ENCODE measurements at regions not wholly inside any gene's neighbourhood (a gene's known extent, or its start where the extent isn't known, plus 50 kb on each side); places are given as distances from the start of the nearest gene placed in this dataset.
"Not testable (repeated sequence)": the region's sequence is repeated elsewhere in the genome, so short reads cannot be mapped to it uniquely, and the experiment has no call there.

GRCh38 chr13:24563087-24563486, 50.5 kb upstream of the PARP4 start:
- DNase-seq = no peak
- intact Hi-C loops (cut with DNase I) = no loop called here
- no peaks in the 10 kb centered on the region for H3K36me3 ChIP-seq (ENCODE audit: control insufficient read depth in 1 of 2, insufficient read depth in 2 of 2, low read length in 1 of 2)
- 88 to 90% methylated on average over 2 of the region's 2 CpGs for WGBS, 2 donors
- no peaks in the 10 kb centered on the region for H3K27me3 ChIP-seq (ENCODE audit: control insufficient read depth in 1 of 2, insufficient read depth in 2 of 2, low read length in 1 of 2)
- H3K27ac ChIP-seq (ENCODE audit: low read depth in 1 of 2, low read length in 2 of 2) = no peak overlapping the region
- no peak for ATAC-seq (ENCODE audit: low FRiP score)
- H3K9me3 ChIP-seq (ENCODE audit: control insufficient read depth, low read length) = no peaks in the 10 kb centered on the region
- H3K4me1 ChIP-seq (ENCODE audit: control insufficient read depth in 1 of 2, insufficient read depth in 2 of 2, low read length in 2 of 2) = no peaks in the 10 kb centered on the region
- H3K4me3 ChIP-seq (ENCODE audit: low read length in 2 of 2) = no peak overlapping the region

- H3K27me3 ChIP-seq (ENCODE audit: control insufficient read depth in 1 of 2, insufficient read depth in 2 of 2, low read length in 1 of 2); intact Hi-C loops (cut with DNase I); H3K4me1 ChIP-seq (ENCODE audit: control insufficient read depth in 1 of 2, insufficient read depth in 2 of 2, low read length in 2 of 2); H3K36me3 ChIP-seq (ENCODE audit: control insufficient read depth in 1 of 2, insufficient read depth in 2 of 2, low read length in 1 of 2); H3K9me3 ChIP-seq (ENCODE audit: control insufficient read depth, low read length); DNase-seq; ATAC-seq (ENCODE audit: low FRiP score); H3K4me3 ChIP-seq (ENCODE audit: low read length in 2 of 2); H3K27ac ChIP-seq (ENCODE audit: low read depth in 1 of 2, low read length in 2 of 2): not testable (repeated sequence)
- WGBS, 2 donors = 50 to 57% methylated on average over 1 of the region's 1 CpG
Observed at GRCh38 chr13:24563971-24564370, 51.4 kb upstream of the PARP4 start.

GRCh38 chr13:24564881-24565280, 52.3 kb upstream of the PARP4 start:
- DNase-seq (no peak), ATAC-seq (ENCODE audit: low FRiP score) (no peak)
- Histone ChIP-seq H3K27me3 (ENCODE audit: control insufficient read depth in 1 of 2, insufficient read depth in 2 of 2, low read length in 1 of 2) (no peaks in the 10 kb centered on the region), H3K27ac (ENCODE audit: low read depth in 1 of 2, low read length in 2 of 2) (no peak overlapping the region), H3K36me3 (ENCODE audit: control insufficient read depth in 1 of 2, insufficient read depth in 2 of 2, low read length in 1 of 2) (no peaks in the 10 kb centered on the region), H3K4me3 (ENCODE audit: low read length in 2 of 2) (no peak overlapping the region), H3K4me1 (ENCODE audit: control insufficient read depth in 1 of 2, insufficient read depth in 2 of 2, low read length in 2 of 2) (no peaks in the 10 kb centered on the region), H3K9me3 (ENCODE audit: control insufficient read depth, low read length) (no peaks in the 10 kb centered on the region)
- WGBS, 2 donors = 78 to 79% methylated on average over 4 of the region's 4 CpGs
- intact Hi-C loops (cut with DNase I) = no loop called here

GRCh38 chr13:24567593-24567992, 55.0 kb upstream of the PARP4 start:
- H3K27ac ChIP-seq (ENCODE audit: low read depth in 1 of 2, low read length in 2 of 2); ATAC-seq (ENCODE audit: low FRiP score); H3K36me3 ChIP-seq (ENCODE audit: control insufficient read depth in 1 of 2, insufficient read depth in 2 of 2, low read length in 1 of 2); H3K9me3 ChIP-seq (ENCODE audit: control insufficient read depth, low read length); DNase-seq; H3K27me3 ChIP-seq (ENCODE audit: control insufficient read depth in 1 of 2, insufficient read depth in 2 of 2, low read length in 1 of 2); H3K4me3 ChIP-seq (ENCODE audit: low read length in 2 of 2); H3K4me1 ChIP-seq (ENCODE audit: control insufficient read depth in 1 of 2, insufficient read depth in 2 of 2, low read length in 2 of 2); intact Hi-C loops (cut with DNase I): not testable (repeated sequence)
- WGBS, 2 donors = 33 to 61% methylated on average over 3 of the region's 3 CpGs

GRCh38 chr13:24574847-24575246, 62.3 kb upstream of the PARP4 start:
- no peaks in the 10 kb centered on the region for H3K9me3 ChIP-seq (ENCODE audit: control insufficient read depth, low read length)
- intact Hi-C loops (cut with DNase I) = loop anchor here in 1 of 2 donors (10.0 kb wide), 1 partner anchor 150 kb away; no protein-coding TSS in a partner anchor
- H3K4me1 ChIP-seq (ENCODE audit: control insufficient read depth in 1 of 2, insufficient read depth in 2 of 2, low read length in 2 of 2) = no peaks in the 10 kb centered on the region
- 58 to 77% methylated on average over 1 of the region's 1 CpG for WGBS, 2 donors
- no peak overlapping the region for H3K4me3 ChIP-seq (ENCODE audit: low read length in 2 of 2)
- no peak overlapping the region for H3K27ac ChIP-seq (ENCODE audit: low read depth in 1 of 2, low read length in 2 of 2)
- no peaks in the 10 kb centered on the region for H3K36me3 ChIP-seq (ENCODE audit: control insufficient read depth in 1 of 2, insufficient read depth in 2 of 2, low read length in 1 of 2)
- ATAC-seq (ENCODE audit: low FRiP score) = no peak
- no peak for DNase-seq
- H3K27me3 ChIP-seq (ENCODE audit: control insufficient read depth in 1 of 2, insufficient read depth in 2 of 2, low read length in 1 of 2) = no peaks in the 10 kb centered on the region

- 0% methylated on average over 1 of the region's 1 CpG for whole genome bisulfite sequencing, 2 donors
- not testable (repeated sequence) for H3K27ac ChIP-seq (ENCODE audit: low read depth in 1 of 2, low read length in 2 of 2); H3K9me3 ChIP-seq (ENCODE audit: control insufficient read depth, low read length); H3K27me3 ChIP-seq (ENCODE audit: control insufficient read depth in 1 of 2, insufficient read depth in 2 of 2, low read length in 1 of 2); H3K4me3 ChIP-seq (ENCODE audit: low read length in 2 of 2); H3K4me1 ChIP-seq (ENCODE audit: control insufficient read depth in 1 of 2, insufficient read depth in 2 of 2, low read length in 2 of 2); H3K36me3 ChIP-seq (ENCODE audit: control insufficient read depth in 1 of 2, insufficient read depth in 2 of 2, low read length in 1 of 2); DNase-seq; ATAC-seq (ENCODE audit: low FRiP score)
- intact Hi-C loops (cut with DNase I) = loop anchor here in 1 of 2 donors (5.0 kb wide), 1 partner anchor 147 kb away; no protein-coding TSS in a partner anchor
Observed at GRCh38 chr13:24580315-24580714, 67.7 kb upstream of the PARP4 start.

GRCh38 chr13:24581578-24581977, 69.0 kb upstream of the PARP4 start:
- H3K27ac ChIP-seq (ENCODE audit: low read depth in 1 of 2, low read length in 2 of 2); H3K36me3 ChIP-seq (ENCODE audit: control insufficient read depth in 1 of 2, insufficient read depth in 2 of 2, low read length in 1 of 2); DNase-seq; ATAC-seq (ENCODE audit: low FRiP score); H3K4me3 ChIP-seq (ENCODE audit: low read length in 2 of 2); H3K27me3 ChIP-seq (ENCODE audit: control insufficient read depth in 1 of 2, insufficient read depth in 2 of 2, low read length in 1 of 2); H3K4me1 ChIP-seq (ENCODE audit: control insufficient read depth in 1 of 2, insufficient read depth in 2 of 2, low read length in 2 of 2); H3K9me3 ChIP-seq (ENCODE audit: control insufficient read depth, low read length): not testable (repeated sequence)
- 71 to 76% methylated on average over 5 of the region's 5 CpGs for WGBS, 2 donors
- intact Hi-C loops (cut with DNase I) = loop anchor here in 1 of 2 donors (5.0 kb wide), 1 partner anchor 146 kb away; no protein-coding TSS in a partner anchor

- DNase-seq; intact Hi-C loops (cut with DNase I); H3K36me3 ChIP-seq (ENCODE audit: control insufficient read depth in 1 of 2, insufficient read depth in 2 of 2, low read length in 1 of 2); ATAC-seq (ENCODE audit: low FRiP score); H3K27me3 ChIP-seq (ENCODE audit: control insufficient read depth in 1 of 2, insufficient read depth in 2 of 2, low read length in 1 of 2); H3K4me3 ChIP-seq (ENCODE audit: low read length in 2 of 2); H3K9me3 ChIP-seq (ENCODE audit: control insufficient read depth, low read length); H3K4me1 ChIP-seq (ENCODE audit: control insufficient read depth in 1 of 2, insufficient read depth in 2 of 2, low read length in 2 of 2); H3K27ac ChIP-seq (ENCODE audit: low read depth in 1 of 2, low read length in 2 of 2): not testable (repeated sequence)
- 58 to 64% methylated on average over 6 of the region's 6 CpGs for WGBS, 2 donors
Observed at GRCh38 chr13:24591697-24592096, 79.1 kb upstream of the PARP4 start.

GRCh38 chr13:24597906-24598670, 82.1 kb upstream of the ATP12A start:
- H3K27ac ChIP-seq (ENCODE audit: low read depth in 1 of 2, low read length in 2 of 2); H3K9me3 ChIP-seq (ENCODE audit: control insufficient read depth, low read length); H3K4me3 ChIP-seq (ENCODE audit: low read length in 2 of 2); intact Hi-C loops (cut with DNase I); H3K4me1 ChIP-seq (ENCODE audit: control insufficient read depth in 1 of 2, insufficient read depth in 2 of 2, low read length in 2 of 2); H3K27me3 ChIP-seq (ENCODE audit: control insufficient read depth in 1 of 2, insufficient read depth in 2 of 2, low read length in 1 of 2); H3K36me3 ChIP-seq (ENCODE audit: control insufficient read depth in 1 of 2, insufficient read depth in 2 of 2, low read length in 1 of 2); DNase-seq; ATAC-seq (ENCODE audit: low FRiP score): not testable (repeated sequence)
- WGBS, 2 donors = 76 to 85% methylated on average over 3 of the region's 3 CpGs

Data from aorta (tissue), 5 donors.